ENCODE measurements at regions not wholly inside any gene's neighbourhood (a gene's known extent, or its start where the extent isn't known, plus 50 kb on each side); places are given as distances from the start of the nearest gene placed in this dataset.

DNA sequence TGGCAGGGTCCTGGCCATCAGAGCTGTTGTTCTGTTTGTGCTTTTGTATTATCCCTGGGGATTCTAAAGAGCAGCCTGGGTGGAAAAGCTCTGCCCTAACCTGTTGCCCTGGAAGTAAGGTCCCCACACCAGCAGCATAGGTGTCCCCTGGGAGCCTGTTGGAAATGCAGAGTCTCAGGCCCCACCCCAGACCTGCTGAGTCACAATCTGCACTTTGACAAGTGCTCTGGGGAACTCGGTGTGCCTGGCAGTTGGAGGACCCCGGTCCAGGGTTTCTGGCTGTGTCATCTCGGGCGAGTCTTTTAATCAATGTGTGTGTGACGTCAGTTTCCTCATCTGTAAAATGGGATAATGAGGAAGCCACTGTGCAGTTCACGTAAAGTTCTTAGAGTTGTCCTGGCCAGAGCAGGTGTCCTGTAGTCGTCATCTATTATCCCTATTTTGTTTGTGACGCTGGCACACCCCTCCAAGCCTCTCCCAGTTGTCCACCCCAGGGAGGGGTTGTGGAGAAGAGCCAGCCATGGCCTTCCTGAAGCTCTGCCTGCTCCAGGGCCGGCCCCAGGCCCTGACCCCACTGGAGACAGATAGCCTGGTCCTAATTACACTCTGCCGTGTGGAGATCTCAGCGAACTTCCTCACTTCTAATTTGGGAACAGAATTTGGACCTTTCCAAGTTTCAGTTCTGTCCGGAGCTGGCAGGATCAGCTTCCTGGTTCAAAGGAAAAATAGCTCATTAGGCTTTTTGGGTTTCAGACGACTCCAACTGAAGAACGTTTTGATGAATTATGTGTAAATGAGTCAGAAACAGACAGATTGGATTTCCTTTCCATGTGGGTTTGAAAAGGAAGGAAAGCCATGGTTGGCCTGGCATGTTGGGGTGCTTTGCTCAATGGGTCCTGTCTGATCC lies 295.7 kb upstream of the FOXF1 start:
- no peak for ATAC-seq

DNA sequence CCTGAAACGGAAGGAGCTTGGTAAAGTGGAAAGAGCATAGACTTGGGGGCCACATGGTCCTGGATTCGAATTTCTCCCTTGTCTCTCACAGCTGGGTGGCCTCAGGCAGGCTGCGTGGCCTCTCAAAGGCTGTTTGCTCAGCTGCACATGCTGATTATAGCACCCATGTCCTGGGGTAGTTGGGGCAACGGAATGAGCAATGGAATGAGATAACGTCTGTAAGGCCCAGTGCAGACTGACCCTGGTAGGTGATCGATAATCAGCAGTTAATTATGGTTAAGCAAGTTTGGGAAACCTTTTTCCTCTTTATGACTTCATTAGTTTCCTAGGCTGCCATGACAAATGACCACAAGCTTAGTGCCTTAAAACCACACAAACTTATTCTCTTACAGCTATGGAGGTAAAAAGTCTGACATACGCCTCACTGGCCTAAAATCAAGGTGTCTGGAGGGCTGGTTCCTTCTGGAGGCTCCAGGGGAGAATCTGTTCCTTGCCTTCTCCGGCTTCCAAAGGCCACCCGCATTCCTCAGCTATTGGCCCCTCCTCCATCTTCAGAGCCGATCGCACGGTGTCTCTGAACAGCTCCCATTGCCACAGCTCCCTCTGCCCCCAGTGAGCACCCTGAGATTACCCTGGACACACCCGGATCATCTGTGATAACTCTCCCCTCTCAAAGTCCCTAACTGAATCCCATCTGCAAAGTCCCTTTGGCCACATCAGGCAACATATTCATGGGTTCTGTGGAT lies 294.9 kb upstream of the FOXF1 start:
- ATAC-seq: no peak
- no peak for DNase-seq

More for the DNA sequence above, 295.7 kb upstream of the FOXF1 start:
- DNase-seq: no peak

DNA sequence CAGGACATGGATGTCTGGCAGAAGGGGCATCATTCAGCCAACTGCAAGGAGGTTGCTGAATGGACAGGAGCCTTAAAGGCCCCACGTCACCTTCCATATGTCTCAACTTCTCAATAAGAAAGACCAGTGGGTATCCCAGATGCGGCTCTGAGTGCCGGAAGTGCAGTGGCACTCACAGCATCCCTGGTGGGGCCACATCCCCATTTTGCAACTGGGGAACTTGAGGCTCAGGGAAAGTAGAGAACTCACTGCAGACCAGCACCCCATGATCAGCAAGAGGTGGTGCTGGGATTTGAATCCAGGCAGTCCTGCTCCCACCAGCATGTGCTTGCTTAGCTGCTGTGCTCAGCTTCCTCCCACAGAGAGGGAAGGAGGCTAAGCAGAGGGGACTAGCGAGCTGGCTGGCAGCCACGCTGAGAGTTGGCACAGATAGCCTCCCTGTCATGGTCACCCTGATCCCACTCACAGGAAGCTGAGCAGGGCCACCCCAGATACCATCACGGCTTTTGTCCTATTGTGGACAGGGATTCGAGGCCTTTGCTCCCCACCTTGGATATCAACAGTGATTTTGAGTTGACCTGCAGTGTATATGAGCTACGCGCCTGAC lies 294.2 kb upstream of the FOXF1 start:
- no peak for ATAC-seq
- DNase-seq: no peak

DNA sequence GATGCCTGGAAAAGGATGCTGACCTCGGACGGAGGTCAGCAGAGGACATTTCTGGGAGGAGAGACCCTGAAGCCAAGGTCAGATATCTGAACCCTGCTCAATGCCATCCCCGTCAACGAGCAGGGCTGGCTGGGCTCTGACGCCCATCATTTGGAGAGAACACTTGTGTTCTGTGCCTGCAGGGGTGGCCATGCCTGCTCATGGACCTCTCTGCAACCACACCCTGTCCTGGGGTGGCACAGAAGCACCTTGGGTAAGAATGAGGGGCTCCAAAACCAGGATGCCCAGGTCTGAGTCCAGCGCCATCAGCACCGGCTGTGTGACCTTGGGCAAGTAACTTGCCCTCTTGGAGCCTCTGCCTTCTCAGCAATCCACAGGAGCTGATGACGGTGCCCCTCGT lies 293.7 kb upstream of the FOXF1 start:
- DNase-seq: no peak
- no peak for ATAC-seq

DNA sequence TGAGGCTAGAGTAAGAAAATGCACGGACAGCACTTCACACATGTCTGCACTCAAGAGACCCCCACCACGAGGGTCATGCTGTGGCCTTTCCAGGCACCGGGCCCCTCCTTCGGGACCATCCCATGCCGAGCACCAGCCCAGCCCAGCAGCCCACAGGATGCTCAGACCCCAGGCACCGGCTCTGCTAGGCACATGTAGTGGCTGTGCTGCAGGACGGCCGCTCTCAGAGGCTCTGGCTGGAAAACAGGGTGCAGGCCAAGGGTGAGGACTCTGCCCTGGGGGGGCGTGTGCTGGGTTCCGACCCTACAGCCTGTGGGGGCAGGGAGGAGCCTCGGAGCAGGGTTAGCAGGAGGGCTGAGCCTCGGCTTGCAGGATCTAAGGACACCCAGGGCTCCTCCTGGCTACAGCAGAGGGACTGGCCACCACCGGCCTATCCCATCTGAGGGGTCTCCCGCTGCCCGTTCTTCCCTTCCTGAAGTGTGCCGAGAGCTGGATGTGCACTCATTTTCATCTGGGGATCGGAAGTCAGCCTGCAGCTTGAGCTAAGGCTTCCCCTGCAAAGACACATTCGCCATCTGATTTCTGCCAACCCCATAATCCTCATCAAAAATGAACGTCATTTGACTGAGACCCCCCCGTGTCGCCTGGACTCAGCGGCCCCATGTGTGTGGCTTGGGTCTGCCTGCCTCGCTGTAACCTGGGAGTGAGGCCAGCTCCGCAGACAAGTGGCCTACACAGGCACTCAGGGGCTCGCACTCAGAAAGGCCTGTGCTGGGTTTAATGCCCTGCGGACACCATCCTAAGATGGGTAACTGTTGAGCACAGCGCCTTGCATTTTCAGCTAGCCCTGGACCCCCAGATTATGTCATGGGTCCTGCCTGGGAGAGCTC lies 293.1 kb upstream of the FOXF1 start:
- no peak for ATAC-seq
- no peak for DNase-seq

DNA sequence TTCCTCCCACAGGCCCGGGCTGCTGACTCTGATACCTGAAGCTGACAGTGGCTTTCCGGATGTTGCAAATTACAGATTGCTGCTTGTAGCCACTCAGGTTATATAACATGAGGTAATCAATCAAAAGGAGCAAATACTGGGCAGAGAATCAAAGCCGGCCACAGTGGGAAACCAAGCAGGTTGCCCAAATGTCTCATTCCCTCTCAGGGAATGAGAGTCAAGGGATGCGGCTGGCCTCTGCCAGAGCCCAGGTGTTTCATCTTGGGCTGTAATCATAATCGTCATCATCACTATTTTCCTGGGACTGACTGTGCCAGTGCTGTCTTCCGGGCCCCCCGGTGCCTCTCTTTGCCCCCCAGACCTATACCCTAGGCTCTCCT lies 292.4 kb upstream of the FOXF1 start:
- ATAC-seq: no peak
- DNase-seq: no peak

DNA sequence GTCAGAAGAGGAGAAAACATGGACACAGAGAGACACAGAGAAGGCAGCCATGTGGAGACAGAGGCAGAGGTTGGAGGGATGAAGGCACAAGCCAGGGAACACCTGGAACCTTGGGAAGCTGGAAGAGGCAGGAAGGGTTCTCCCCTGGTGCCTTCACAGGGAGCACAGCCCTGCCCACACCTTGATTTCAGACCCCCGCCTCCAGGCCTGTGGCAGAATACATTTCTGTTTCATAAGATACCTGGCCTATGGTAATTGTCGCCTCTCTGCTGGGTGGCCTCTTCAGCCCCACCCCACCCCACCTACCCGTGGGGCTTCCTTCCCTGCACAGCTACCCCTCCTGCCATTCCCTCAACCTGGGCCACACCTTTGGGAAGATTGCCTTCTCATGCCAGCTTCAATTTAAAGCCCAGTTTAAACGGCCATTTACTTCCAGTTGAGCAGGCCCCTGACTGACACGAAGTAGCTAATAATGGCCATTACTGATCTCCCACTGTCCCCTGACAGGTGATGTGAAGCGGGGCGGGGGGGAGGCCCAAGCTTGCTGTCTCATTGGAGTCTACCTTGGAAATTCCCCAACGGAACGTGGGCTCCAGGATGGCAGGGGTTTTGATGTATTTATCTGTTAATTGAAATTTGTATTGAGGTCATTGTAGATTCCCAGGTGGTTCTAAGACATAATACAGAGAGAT lies 291.7 kb upstream of the FOXF1 start:
- DNase-seq (no peak), ATAC-seq (no peak)

DNA sequence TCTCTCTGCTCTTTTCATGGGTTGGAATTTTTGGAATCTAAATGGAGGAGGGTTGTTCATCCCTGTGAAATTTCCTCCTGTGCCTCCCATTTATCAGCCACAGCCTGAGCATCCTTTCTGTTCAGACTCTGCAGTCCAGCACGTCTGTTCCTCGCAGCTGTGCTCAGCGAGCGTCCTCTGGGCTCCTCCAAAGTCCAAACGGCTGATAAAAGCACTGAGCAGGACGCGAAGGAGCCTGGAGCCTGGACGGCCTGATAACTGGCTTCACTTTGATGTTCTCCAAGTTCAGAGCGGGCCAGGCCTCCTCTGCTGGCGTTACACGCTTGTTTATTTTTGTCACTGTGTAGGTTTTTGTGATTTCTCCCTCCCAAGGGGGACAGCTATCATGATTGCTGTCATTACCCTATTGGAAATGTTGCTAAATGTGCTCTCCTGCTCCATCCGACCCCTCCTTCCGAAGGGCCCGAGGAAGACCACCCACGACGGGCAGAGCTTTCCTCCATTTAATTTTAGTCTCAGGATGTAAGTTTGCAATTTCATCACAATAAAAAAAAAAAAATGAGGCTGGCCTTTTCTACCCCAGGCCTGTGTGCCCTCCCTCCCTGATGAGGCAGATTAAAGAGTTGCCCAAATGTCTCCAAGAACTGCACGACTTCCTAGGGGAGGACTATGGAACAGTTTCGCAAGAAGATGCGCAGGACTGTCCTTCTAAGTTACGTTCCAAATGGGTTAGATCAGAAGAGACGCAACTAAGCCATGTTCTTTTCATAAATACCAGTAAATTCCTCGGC lies 290.5 kb upstream of the FOXF1 start:
- no peak for ATAC-seq

DNA sequence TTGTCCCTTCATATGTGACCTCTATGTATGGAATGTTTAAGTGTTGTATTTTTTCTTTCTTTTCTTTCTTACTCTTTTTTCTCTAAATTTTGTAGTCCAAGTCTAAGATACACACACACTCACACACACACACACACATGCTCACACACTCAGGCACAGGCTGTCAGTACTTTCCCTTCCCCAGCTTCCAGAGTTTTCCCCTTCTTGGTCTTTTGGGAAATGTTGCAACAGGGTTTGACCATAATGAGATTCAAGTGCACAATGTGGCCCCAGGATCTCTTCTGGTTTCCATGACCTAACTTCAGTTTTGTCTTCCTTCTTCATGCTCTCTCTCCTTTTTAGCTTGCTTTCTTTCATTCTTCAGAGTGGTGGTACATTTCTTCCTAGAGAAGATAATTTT lies 289.8 kb upstream of the FOXF1 start:
- ATAC-seq: no peak

More for the DNA sequence above, 290.5 kb upstream of the FOXF1 start:
- DNase-seq: no peak

DNA sequence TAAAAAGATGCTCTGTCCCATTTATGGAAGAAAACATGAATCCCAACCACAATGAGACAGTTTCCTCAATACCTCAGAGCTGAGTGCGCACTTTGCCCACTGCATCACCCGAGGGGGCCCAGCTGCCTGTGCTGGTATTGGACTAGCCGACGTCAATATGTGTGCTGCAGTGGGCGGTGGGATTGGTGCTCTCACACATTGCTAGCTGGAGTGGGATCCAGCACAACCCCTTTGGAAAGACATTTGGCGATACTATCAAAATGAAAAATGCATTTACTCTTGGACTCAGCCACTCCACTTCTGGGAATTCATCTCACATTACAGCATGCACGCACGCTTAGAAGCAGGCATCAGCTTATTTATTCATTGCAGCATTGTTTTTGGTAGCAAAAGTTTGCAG lies 289.2 kb upstream of the FOXF1 start:
- DNase-seq: no peak
- ATAC-seq: no peak

More for the DNA sequence above, 289.8 kb upstream of the FOXF1 start:
- DNase-seq: no peak

DNA sequence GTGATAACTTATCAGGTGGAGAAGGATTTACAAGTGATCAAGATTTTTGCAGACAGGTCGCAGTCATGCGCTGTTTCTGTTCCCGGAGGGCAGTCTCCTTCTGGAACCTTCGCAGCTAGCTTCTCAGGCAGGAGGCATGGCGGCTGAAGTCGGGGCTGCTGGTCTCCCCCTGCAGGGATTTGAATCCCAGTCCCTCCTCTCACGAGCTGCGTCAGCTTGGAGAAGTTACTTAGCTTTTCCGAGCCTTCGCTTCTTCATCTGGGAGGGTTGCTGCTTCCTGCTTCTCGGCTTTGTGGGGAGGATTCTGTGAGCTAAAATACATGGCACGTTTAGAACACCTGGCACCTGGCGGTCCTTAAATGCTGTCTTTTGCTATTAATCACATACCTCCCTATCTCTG lies 287.8 kb upstream of the FOXF1 start:
- ATAC-seq (no peak), DNase-seq (no peak)

DNA sequence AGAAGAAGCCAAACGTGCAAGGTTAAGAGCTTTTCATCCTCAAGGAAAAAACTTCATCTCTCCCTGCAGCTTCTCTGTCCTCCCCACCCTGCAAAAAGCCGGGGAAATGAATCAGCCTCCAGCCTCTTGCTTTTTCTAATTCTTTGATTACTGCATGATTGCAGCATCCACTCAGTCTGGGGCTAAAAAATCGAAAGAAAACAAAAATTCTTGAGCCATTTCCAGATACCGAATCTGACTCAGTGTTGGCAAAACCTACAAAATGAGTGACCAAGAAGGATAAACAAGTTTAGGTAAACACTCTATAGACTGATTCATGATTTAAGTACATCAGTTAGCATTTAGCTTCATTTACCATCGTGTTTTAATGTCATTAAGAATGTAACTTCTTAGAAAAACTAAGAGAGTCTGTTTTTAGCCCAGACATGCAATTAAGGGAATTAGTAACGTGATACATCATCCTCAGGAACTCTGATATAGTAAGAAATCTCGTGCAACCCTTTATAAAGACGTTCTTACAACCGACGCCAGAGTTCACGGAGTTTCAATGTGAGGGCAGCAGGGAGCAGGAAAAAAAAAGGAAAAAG lies 287.3 kb upstream of the FOXF1 start:
- DNase-seq: no peak
- no peak for ATAC-seq

DNA sequence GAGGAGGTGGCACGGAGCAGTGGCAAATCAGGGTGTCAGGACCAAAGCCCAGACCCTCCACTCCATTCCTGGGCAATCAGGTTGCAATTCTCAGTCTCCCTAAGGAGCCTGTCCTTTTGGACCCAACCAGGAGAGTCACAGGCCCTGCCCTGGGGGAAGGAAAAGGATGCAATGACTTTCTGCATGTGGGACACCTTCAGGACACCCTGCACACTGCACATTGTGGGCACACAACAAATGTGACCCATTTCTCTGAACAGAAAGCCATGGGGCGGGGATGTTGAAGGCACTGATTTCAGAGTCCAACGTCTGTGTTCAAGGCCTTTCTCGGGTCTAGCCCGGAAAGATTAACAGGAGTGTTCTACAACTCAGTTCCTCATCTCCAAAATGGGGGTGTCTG lies 286.2 kb upstream of the FOXF1 start:
- no peak for DNase-seq
- ATAC-seq: no peak

DNA sequence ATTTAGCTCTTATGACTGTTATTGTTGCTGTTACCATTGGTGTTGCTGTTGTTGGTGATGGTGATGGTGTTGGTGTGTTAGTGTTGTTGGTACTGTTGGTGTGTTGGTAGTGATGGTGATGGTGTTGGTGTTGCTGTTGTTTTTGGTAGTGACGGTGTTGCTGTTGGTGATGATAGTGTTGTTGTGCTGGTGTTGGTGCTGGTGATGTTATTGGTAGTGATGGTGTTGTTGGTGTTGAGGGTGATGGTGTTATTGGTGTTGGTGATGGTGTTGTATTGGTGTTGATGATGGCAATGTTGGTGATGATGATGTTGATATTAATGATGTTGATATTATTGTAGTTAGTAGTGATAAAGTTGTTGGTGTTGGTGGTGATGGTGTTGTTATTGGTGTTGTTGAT lies 285.7 kb upstream of the FOXF1 start:
- DNase-seq (no peak), ATAC-seq (no peak)

DNA sequence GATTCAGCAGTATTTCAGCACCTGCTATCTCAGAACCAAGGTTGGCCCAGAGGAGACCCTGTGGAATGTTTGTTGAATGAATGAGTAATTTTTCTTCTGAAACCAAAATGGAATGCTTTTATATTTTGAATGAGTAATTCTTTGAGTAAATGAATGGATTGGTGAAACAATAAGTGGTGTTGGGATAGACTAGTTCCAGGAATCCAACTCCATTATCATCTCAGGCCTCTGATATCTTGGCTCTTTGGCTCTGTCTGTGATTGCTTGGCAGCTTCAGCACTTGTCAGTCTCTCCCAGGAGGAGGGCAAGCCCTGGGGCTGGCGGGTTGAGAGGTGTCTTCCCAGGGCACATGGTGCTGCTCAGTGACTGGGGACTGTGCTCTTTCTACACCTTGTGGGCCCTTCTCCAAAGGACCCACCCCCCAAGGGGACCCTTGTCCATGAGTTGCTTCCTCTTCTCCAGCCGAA lies 284.4 kb upstream of the FOXF1 start:
- DNase-seq (no peak), ATAC-seq (no peak)

DNA sequence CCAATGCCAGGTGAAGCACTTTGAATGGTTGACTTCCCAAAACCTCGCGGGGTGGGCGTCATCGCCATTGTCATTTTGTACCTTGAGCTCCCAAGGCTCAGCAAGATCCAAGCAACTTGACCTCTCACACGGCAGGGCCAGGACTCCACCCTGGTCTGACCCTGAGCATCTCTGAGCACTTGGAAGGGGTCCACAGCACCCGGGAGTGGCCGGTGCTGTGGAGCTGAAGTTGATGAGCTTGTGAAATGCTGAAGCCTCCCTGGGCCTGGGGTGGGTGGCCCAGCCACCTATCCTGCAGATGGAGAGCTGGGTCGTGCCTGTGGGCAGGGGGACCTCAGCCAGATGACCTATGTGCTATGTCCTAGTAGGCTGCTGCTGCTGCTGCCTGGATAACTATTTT lies 283.3 kb upstream of the FOXF1 start:
- ATAC-seq: no peak
- no peak for DNase-seq

DNA sequence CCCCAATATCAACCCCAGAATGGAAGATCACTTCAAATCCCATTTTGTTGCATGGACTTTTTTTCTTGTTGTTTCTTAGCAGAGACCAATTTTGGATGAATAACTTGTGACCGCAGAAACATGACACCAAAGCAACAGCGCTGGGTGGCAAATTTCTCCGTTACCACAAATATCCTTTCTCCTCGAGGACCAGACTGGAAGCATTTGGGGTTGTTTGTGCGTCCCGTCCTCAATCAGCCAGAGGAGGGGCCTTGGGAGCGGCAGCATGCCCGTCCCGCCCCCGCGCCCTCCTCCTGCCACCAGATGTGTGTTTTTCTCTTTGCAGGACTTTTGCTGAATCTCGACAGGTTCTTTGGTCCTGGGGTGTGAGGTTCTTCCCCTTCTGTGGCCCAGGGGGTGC lies 282.5 kb upstream of the FOXF1 start:
- DNase-seq (no peak), ATAC-seq (no peak)

DNA sequence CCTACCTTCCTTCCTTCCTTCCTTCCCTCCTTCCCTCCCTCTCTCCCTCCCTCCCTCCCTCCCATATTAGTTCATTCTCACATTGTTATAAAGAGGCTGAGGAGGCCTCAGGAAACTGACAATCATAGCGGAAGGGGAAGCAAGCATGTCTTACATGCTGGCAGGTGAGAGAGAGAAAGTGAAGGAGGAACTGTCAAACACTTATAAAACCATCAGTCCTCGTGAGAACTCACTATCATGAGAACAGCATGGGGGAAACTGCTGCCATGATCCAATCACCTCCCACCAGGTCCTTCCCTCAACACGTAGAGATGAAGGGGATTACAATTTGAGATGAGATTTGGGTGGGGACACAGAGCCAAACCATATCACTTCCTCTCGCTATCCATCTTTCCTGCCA lies 281.6 kb upstream of the FOXF1 start:
- no peak for ATAC-seq
- no peak for DNase-seq

DNA sequence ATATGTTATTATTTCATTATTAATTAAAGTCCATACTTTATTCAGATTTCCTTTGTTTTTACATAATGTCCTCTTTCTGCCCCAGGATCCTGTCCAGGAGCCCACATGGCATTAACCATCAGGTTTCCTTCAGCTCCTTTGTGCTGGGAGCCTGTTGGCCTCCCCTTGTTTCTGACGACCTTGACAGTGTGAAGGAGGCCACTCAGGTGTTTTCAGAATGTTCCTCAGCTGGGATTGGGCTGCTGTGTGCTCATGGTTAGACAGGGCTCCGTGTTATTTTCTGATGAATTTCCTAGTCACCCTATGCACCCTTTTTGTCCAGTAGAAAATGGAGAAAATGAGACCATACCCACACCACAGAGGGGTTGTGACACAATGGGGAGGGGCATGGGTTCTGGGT lies 281.0 kb upstream of the FOXF1 start:
- DNase-seq (no peak), ATAC-seq (no peak)
